Ascending aorta (tissue), 2 donors: ENCODE measurements at regions not wholly inside any gene's neighbourhood (a gene's known extent, or its start where the extent isn't known, plus 50 kb on each side); places are given as distances from the start of the nearest gene placed in this dataset.

Experiments used
- DNase-seq, 2 donors: peaks; one replicate each; pipeline ENCODE4 v3.0.0-alpha.2; 2019; ENCODE audit warnings: low spot score in 2 of 2
- H3K27ac ChIP-seq, 2 donors: fragments of 200-600 bp; sonication (generic); one replicate each; pipeline ENCODE4 v1.5.1; 2016 to 2017; ENCODE audit warnings: mild to moderate bottlenecking in 1 of 2
- H3K27me3 ChIP-seq: fragments of 200-600 bp; sonication (generic); one replicate; pipeline ENCODE4 v1.5.1; 2017
- H3K36me3 ChIP-seq, 2 donors: fragments of 200-600 bp; sonication (generic); one replicate each; pipeline ENCODE4 v1.5.1; 2016
- H3K4me1 ChIP-seq, 2 donors: fragments of 200-600 bp; sonication (generic); one replicate each; pipeline ENCODE4 v1.5.1; 2016 to 2017; ENCODE audit warnings: mild to moderate bottlenecking in 1 of 2
- H3K4me3 ChIP-seq, 2 donors: fragments of 200-600 bp; sonication (generic); one replicate each; pipeline ENCODE4 v1.5.1; 2016 to 2017; ENCODE audit warnings: mild to moderate bottlenecking in 1 of 2
- H3K9me3 ChIP-seq, 2 donors: fragments of 200-600 bp; sonication (generic); one replicate each; pipeline ENCODE4 v1.5.1; 2016
- CTCF ChIP-seq, 3 experiments: fragments of 200-600 bp in 2 of 3; fragments of 450-650 bp in 1 of 3; sonication (generic) in 2 of 3; IDR thresholded peaks; one replicate each; pipeline ENCODE4 v1.5.1; 2016 to 2019; ENCODE audit warnings: antibody characterized with exemption in 3 of 3, mild to moderate bottlenecking in 1 of 3, moderate library complexity in 1 of 3
- intact Hi-C: fragments of 100-400 bp; cut with DNase I; formaldehyde crosslinking; loops from one replicate; pipeline ENCODE4 v1.15.1; 2023

GRCh38 chr15:91473894-91474545 is 374.0 kb downstream of the SV2B start:
- H3K36me3 ChIP-seq, result no peaks in the 10 kb centered on the region
- no peaks in the 10 kb centered on the region for H3K4me1 ChIP-seq
- intact Hi-C loops, result no loop called here
- H3K4me3 ChIP-seq, result no peak overlapping the region
- H3K27me3 ChIP-seq, result no peaks in the 10 kb centered on the region
- H3K9me3 ChIP-seq, result no peaks in the 10 kb centered on the region
- TF ChIP-seq CTCF (IDR thresholded peaks at IDR 0.05), result no peak
- no peak for DNase-seq
- no peak overlapping the region for H3K27ac ChIP-seq

- no peaks in the 10 kb centered on the region for H3K27me3 ChIP-seq
- no peaks in the 10 kb centered on the region for H3K9me3 ChIP-seq
- no peak overlapping the region for H3K27ac ChIP-seq
- no peak overlapping the region for H3K4me3 ChIP-seq
- H3K36me3 ChIP-seq, result no peaks in the 10 kb centered on the region
- no peak for DNase-seq
- TF ChIP-seq CTCF (IDR thresholded peaks at IDR 0.05), result no peak
- intact Hi-C loops, result no loop called here
- H3K4me1 ChIP-seq, result no peaks in the 10 kb centered on the region
Measured at GRCh38 chr15:91476861-91477260, 376.6 kb upstream of the SLCO3A1 start.

- H3K4me1 ChIP-seq, result no peaks in the 10 kb centered on the region
- intact Hi-C loops, result no loop called here
- TF ChIP-seq CTCF (IDR thresholded peaks at IDR 0.05), result no peak
- H3K27ac ChIP-seq, result no peak overlapping the region
- no peaks in the 10 kb centered on the region for H3K36me3 ChIP-seq
- no peaks in the 10 kb centered on the region for H3K9me3 ChIP-seq
- H3K27me3 ChIP-seq, result no peaks in the 10 kb centered on the region
- DNase-seq, result no peak
- no peak overlapping the region for H3K4me3 ChIP-seq
Measured at GRCh38 chr15:91478717-91479191, 374.8 kb upstream of the SLCO3A1 start.

- H3K4me1 ChIP-seq, result no peaks in the 10 kb centered on the region
- no peaks in the 10 kb centered on the region for H3K9me3 ChIP-seq
- no peak for DNase-seq
- H3K4me3 ChIP-seq, result no peak overlapping the region
- H3K36me3 ChIP-seq, result no peaks in the 10 kb centered on the region
- intact Hi-C loops, result no loop called here
- no peaks in the 10 kb centered on the region for H3K27me3 ChIP-seq
- TF ChIP-seq CTCF (IDR thresholded peaks at IDR 0.05), result no peak
- H3K27ac ChIP-seq, result no peak overlapping the region
Measured at GRCh38 chr15:91480426-91480825, 373.1 kb upstream of the SLCO3A1 start.

- Histone ChIP-seq H3K27me3 (no peaks in the 10 kb centered on the region), H3K9me3 (no peaks in the 10 kb centered on the region), H3K36me3 (no peaks in the 10 kb centered on the region), H3K4me1 (no peaks in the 10 kb centered on the region), H3K4me3 (no peak overlapping the region), H3K27ac (no peak overlapping the region)
- no peak for DNase-seq
- intact Hi-C loops, result no loop called here
- TF ChIP-seq CTCF (IDR thresholded peaks at IDR 0.05), result no peak
Measured at GRCh38 chr15:91482799-91483198, 370.7 kb upstream of the SLCO3A1 start.

- no peaks in the 10 kb centered on the region for H3K9me3 ChIP-seq
- no peaks in the 10 kb centered on the region for H3K27me3 ChIP-seq
- no peaks in the 10 kb centered on the region for H3K36me3 ChIP-seq
- intact Hi-C loops, result no loop called here
- H3K27ac ChIP-seq, result no peak overlapping the region
- TF ChIP-seq CTCF (IDR thresholded peaks at IDR 0.05), result no peak
- no peaks in the 10 kb centered on the region for H3K4me1 ChIP-seq
- no peak overlapping the region for H3K4me3 ChIP-seq
- no peak for DNase-seq
Measured at GRCh38 chr15:91484141-91484540, 369.4 kb upstream of the SLCO3A1 start.
